ENCODE measurements at regions not wholly inside any gene's neighbourhood (a gene's known extent, or its start where the extent isn't known, plus 50 kb on each side); places are given as distances from the start of the nearest gene placed in this dataset.

DNA sequence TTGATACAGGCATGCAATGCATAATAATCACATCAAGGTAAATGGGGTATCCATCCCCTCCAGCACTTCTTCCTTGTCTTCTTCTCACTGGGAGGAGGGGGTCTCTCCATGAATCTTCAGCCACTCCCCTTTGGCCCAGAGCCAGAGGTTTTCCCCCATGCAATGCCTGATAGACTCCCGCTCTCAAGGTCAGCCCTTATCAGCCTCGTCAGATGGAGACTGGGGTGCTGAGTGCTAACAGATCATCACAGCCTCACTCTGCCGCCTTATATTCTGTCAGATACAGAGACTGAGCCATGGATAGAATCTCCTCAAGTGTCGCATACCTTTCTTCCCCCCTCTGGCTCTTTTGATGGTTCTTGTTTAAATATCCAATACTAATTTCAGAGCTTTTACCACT lies 503.1 kb downstream of the AACS start:
- Histone ChIP-seq H3K4me1 (no peaks in the 10 kb centered on the region), H3K9me3 (no peaks in the 10 kb centered on the region), H3K36me3 (no peaks in the 10 kb centered on the region), H3K4me3 (no peak overlapping the region), H3K27me3 (no peaks in the 10 kb centered on the region), H3K27ac (no peak overlapping the region)
- ATAC-seq (no peak), DNase-seq (no peak)
- intact Hi-C loops (cut with DNase I), result no loop called here
- TF ChIP-seq, protein P1, sequence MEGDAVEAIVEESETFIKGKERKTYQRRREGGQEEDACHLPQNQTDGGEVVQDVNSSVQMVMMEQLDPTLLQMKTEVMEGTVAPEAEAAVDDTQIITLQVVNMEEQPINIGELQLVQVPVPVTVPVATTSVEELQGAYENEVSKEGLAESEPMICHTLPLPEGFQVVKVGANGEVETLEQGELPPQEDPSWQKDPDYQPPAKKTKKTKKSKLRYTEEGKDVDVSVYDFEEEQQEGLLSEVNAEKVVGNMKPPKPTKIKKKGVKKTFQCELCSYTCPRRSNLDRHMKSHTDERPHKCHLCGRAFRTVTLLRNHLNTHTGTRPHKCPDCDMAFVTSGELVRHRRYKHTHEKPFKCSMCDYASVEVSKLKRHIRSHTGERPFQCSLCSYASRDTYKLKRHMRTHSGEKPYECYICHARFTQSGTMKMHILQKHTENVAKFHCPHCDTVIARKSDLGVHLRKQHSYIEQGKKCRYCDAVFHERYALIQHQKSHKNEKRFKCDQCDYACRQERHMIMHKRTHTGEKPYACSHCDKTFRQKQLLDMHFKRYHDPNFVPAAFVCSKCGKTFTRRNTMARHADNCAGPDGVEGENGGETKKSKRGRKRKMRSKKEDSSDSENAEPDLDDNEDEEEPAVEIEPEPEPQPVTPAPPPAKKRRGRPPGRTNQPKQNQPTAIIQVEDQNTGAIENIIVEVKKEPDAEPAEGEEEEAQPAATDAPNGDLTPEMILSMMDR (IDR thresholded peaks at IDR 0.05), result no peak

DNA sequence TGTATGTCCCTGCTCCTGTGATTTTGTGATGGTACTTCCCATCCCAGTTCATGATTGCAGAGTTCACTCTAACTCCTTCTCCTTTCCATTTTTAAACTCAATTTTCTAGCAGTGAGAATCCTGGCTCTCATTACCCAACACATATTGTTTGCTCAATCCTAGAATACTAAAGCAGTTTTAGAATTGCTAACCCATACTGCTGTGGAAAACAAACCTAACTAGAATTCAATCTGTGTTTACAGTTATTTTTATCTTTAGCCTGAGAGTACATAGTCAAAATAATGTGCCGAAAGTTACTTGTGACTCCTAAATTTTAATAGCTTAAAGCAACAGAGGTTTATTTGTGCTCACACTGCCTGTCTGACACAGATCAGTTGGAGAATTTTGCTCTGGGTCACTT lies 508.0 kb downstream of the AACS start:
- Histone ChIP-seq H3K36me3 (no peaks in the 10 kb centered on the region), H3K27ac (no peak overlapping the region), H3K4me1 (no peaks in the 10 kb centered on the region), H3K27me3 (no peaks in the 10 kb centered on the region), H3K4me3 (no peak overlapping the region), H3K9me3 (no peaks in the 10 kb centered on the region)
- ATAC-seq, result no peak
- no peak for DNase-seq
- intact Hi-C loops (cut with DNase I), result no loop called here
- TF ChIP-seq, protein P1 (IDR thresholded peaks at IDR 0.05), result no peak

DNA sequence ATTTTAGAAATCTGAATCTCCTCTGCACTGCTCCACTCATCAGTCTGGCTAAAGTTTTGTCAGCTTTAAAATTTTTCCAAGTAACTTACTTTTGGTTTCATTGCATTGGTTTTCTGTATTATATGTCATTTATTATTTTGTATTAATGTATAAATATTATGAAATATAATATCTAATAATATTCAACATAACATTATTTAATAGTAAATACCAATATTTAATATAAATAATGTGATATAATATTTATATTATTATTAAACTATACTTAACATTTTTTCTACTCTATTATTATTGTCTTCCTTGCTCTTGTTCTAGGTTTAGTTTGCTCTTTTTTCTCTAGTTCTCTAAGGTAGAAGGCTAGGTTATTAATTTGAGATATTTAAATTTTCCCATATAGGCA lies 512.1 kb downstream of the AACS start:
- Histone ChIP-seq H3K4me3 (no peak overlapping the region), H3K27ac (no peak overlapping the region), H3K9me3 (no peaks in the 10 kb centered on the region), H3K4me1 (no peaks in the 10 kb centered on the region), H3K27me3 (no peaks in the 10 kb centered on the region), H3K36me3 (no peaks in the 10 kb centered on the region)
- TF ChIP-seq, protein P1 (IDR thresholded peaks at IDR 0.05), result no peak
- intact Hi-C loops (cut with DNase I), result no loop called here
- DNase-seq (no peak), ATAC-seq (no peak)

DNA sequence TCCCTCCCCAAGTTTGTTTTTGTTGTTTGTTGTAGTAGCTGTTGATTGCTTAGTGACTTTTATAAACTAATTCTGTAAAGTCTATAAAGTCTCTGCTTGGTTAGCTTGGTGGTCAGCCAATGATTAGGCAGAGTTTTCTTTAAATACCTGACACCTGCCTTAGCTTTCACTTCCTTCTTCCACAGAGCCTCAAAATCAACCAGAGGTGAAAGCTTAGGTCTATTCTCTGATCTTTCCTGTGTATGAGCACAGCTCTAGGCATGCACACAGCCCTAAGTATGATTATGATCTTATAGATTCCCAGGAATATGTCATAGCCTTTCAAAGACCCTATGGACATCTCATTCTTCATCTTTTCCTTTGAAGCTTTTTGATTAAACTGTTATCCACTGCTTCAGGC lies 514.7 kb downstream of the AACS start:
- H3K4me3 ChIP-seq, result no peak overlapping the region
- DNase-seq (no peak), ATAC-seq (no peak)
- H3K4me1 ChIP-seq, result no peaks in the 10 kb centered on the region
- H3K27ac ChIP-seq, result no peak overlapping the region
- TF ChIP-seq, protein P1 (IDR thresholded peaks at IDR 0.05), result no peak
- H3K9me3 ChIP-seq, result no peaks in the 10 kb centered on the region
- H3K27me3 ChIP-seq, result no peaks in the 10 kb centered on the region
- no peaks in the 10 kb centered on the region for H3K36me3 ChIP-seq
- intact Hi-C loops (cut with DNase I), result no loop called here

DNA sequence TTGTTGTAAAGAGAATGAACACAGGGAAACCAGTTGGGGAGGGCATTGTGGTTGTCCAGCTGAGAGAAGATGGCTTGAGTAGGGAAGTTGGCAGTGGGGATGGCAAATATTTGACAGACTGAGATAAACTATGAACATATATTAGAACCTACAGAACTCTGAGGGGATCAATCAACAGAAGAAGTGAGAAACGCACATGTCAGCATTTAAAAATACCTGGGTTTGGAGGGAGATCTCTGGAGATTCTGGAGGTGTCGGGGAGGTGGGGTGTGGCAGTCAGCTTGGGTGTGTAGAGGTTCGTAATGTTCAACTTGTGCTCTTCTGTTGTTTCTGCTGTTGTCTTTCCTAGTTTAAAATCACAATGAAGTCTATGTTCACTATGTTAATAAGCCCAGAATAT lies 517.8 kb downstream of the AACS start:
- intact Hi-C loops (cut with DNase I), result no loop called here

DNA sequence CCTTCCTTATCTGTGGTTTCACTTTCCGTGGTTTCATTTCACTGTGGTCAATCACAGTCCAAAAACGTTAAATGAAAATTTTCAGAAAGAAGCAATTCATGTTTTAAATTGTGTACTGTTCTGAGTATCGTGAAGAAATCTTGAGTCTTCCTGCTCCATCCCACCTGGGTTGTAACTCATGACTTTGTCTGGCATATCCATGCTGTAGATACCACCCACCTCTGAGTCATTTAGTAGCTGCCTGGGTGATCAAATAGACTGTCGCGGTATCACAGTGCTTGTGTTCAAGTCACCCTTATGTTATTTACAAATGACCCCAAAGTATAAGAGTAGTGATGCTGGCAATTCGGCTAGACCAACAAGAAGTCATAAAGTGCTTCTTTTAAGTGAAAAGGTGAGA lies 521.2 kb downstream of the AACS start:
- DNase-seq (no peak), ATAC-seq (no peak)
- intact Hi-C loops (cut with DNase I), result no loop called here
- H3K27ac ChIP-seq, result no peak overlapping the region
- no peak overlapping the region for H3K4me3 ChIP-seq
- H3K9me3 ChIP-seq, result no peaks in the 10 kb centered on the region
- TF ChIP-seq, protein P1 (IDR thresholded peaks at IDR 0.05), result no peak
- no peaks in the 10 kb centered on the region for H3K4me1 ChIP-seq
- no peaks in the 10 kb centered on the region for H3K27me3 ChIP-seq
- no peaks in the 10 kb centered on the region for H3K36me3 ChIP-seq

More for the DNA sequence above, 517.8 kb downstream of the AACS start:
- ATAC-seq (no peak), DNase-seq (no peak)
- H3K4me1 ChIP-seq, result no peaks in the 10 kb centered on the region
- TF ChIP-seq, protein P1 (IDR thresholded peaks at IDR 0.05), result no peak
- no peak overlapping the region for H3K4me3 ChIP-seq
- H3K9me3 ChIP-seq, result no peaks in the 10 kb centered on the region
- no peaks in the 10 kb centered on the region for H3K27me3 ChIP-seq
- H3K36me3 ChIP-seq, result no peaks in the 10 kb centered on the region
- H3K27ac ChIP-seq, result no peak overlapping the region

Measured in upper lobe of right lung (tissue), 1 donor.